SK-N-SH treated with all-trans-retinoic acid at 6 μM for 48 hours (cell line): ENCODE measurements at regions not wholly inside any gene's neighbourhood (a gene's known extent, or its start where the extent isn't known, plus 50 kb on each side); places are given as distances from the start of the nearest gene placed in this dataset.

ENCODE experiments used
- ATAC-seq: fragments of 200-7000 bp; cut with Tn5 transposase; 3 replicates; pipeline ENCODE4 v1.9.1; 2020; ENCODE audit warnings: mild to moderate bottlenecking, moderate library complexity
- ARNTL ChIP-seq: fragments of 450-650 bp; formaldehyde crosslinking; IDR thresholded peaks from 2 replicates; pipeline ENCODE4 v1.5.0; 2020; ENCODE audit warnings: low read depth, mild to moderate bottlenecking, moderate library complexity, borderline replicate concordance
- BACH2 ChIP-seq: fragments of 250-450 bp; sonication (Bioruptor Pico); IDR thresholded peaks from 2 replicates; pipeline ENCODE4 v1.9.0; 2021; ENCODE audit warnings: mild to moderate bottlenecking, borderline replicate concordance
- CREB5 ChIP-seq: fragments of 250-450 bp; sonication (Bioruptor Pico); IDR thresholded peaks from 2 replicates; pipeline ENCODE4 v1.5.1; 2020; ENCODE audit warnings: low read depth, mild to moderate bottlenecking, moderate library complexity
- CSDC2 ChIP-seq: fragments of 250-450 bp; sonication (Bioruptor Pico); IDR thresholded peaks from 2 replicates; pipeline ENCODE4 v1.5.0; 2020; ENCODE audit warnings: mild to moderate bottlenecking, moderate library complexity
- CSRNP3 ChIP-seq: fragments of 250-450 bp; sonication (Bioruptor Pico); IDR thresholded peaks from 2 replicates; pipeline ENCODE4 v1.5.1; 2021; ENCODE audit warnings: mild to moderate bottlenecking, moderate library complexity
- ESRRG ChIP-seq: fragments of 250-450 bp; sonication (Bioruptor Pico); IDR thresholded peaks from 2 replicates; pipeline ENCODE4 v1.6.1; 2021; ENCODE audit warnings: mild to moderate bottlenecking
- GLIS3 ChIP-seq: fragments of 250-450 bp; sonication (Bioruptor Pico); IDR thresholded peaks from 2 replicates; pipeline ENCODE4 v1.5.0; 2020; ENCODE audit warnings: mild to moderate bottlenecking, moderate library complexity
- ISL1 ChIP-seq: fragments of 250-450 bp; sonication (Bioruptor Pico); IDR thresholded peaks from 2 replicates; pipeline ENCODE4 v2.1.2; 2022; ENCODE audit warnings: mild to moderate bottlenecking, moderate library complexity
- OSR1 ChIP-seq: fragments of 250-450 bp; sonication (Bioruptor Pico); IDR thresholded peaks from 2 replicates; pipeline ENCODE4 v1.8.0; 2022; ENCODE audit warnings: moderate library complexity, mild to moderate bottlenecking, inconsistent platforms
- PATZ1 ChIP-seq: fragments of 250-450 bp; sonication (Bioruptor Pico); IDR thresholded peaks from 2 replicates; pipeline ENCODE4 v1.8.0; 2020; ENCODE audit warnings: mild to moderate bottlenecking, moderate library complexity, borderline replicate concordance
- POU6F1 ChIP-seq: fragments of 250-450 bp; sonication (Bioruptor Pico); IDR thresholded peaks from 2 replicates; pipeline ENCODE4 v1.8.0; 2021; ENCODE audit warnings: low read depth, mild to moderate bottlenecking, moderate library complexity, borderline replicate concordance
- PPARA ChIP-seq: fragments of 250-450 bp; sonication (Bioruptor Pico); IDR thresholded peaks from 2 replicates; pipeline ENCODE4 v1.5.0; 2020; ENCODE audit warnings: mild to moderate bottlenecking, borderline replicate concordance
- RARB ChIP-seq: fragments of 250-450 bp; sonication (Bioruptor Pico); IDR thresholded peaks from 2 replicates; pipeline ENCODE4 v1.8.0; 2021; ENCODE audit warnings: mild to moderate bottlenecking, moderate library complexity
- SNAI2 ChIP-seq: fragments of 250-450 bp; sonication (Bioruptor Pico); IDR thresholded peaks from 2 replicates; pipeline ENCODE4 v1.5.0; 2020; ENCODE audit warnings: mild to moderate bottlenecking, moderate library complexity
- TCF4 ChIP-seq: fragments of 250-450 bp; sonication (Bioruptor Pico); IDR thresholded peaks from 2 replicates; pipeline ENCODE4 v1.8.0; 2021; ENCODE audit warnings: mild to moderate bottlenecking, moderate library complexity, borderline replicate concordance
- TOX ChIP-seq: fragments of 250-450 bp; sonication (Bioruptor Pico); IDR thresholded peaks from 2 replicates; pipeline ENCODE4 v1.8.0; 2021; ENCODE audit warnings: mild to moderate bottlenecking, moderate library complexity, borderline replicate concordance
- TSHZ2 ChIP-seq: fragments of 250-450 bp; sonication (Bioruptor Pico); IDR thresholded peaks from 2 replicates; pipeline ENCODE4 v1.5.0; 2020; ENCODE audit warnings: mild to moderate bottlenecking, moderate library complexity
- ZC3H10 ChIP-seq: fragments of 250-450 bp; sonication (Bioruptor Pico); IDR thresholded peaks from 2 replicates; pipeline ENCODE4 v1.5.1; 2021; ENCODE audit warnings: mild to moderate bottlenecking, moderate library complexity
- ZFP3 ChIP-seq: fragments of 250-450 bp; sonication (Bioruptor Pico); IDR thresholded peaks from 2 replicates; pipeline ENCODE4 v1.5.0; 2020; ENCODE audit warnings: mild to moderate bottlenecking, moderate library complexity
- ZNF565 ChIP-seq: fragments of 450-650 bp; formaldehyde crosslinking; conservative IDR thresholded peaks from 2 replicates; pipeline ENCODE4 v1.5.0; 2020; ENCODE audit warnings: low read depth, mild to moderate bottlenecking, moderate library complexity
- ZNF70 ChIP-seq: fragments of 450-650 bp; formaldehyde crosslinking; IDR thresholded peaks from 2 replicates; pipeline ENCODE4 v1.5.0; 2020; ENCODE audit warnings: mild to moderate bottlenecking, moderate library complexity
- ZNF8 ChIP-seq: fragments of 450-650 bp; formaldehyde crosslinking; IDR thresholded peaks from 2 replicates; pipeline ENCODE4 v1.5.0; 2020; ENCODE audit warnings: mild to moderate bottlenecking, moderate library complexity

GRCh38 chr13:85411591-85411990, 387.6 kb downstream of the SLITRK6 start:
- peak; percentile 36; the same call in 2 of the 3 replicates for ATAC-seq
- TF ChIP-seq CSRNP3 (CRISPR knock-in tag) = no peak
- no peak for TF ChIP-seq RARB (CRISPR knock-in tag)
- peak; percentile 60 for TF ChIP-seq ISL1 (CRISPR knock-in tag)

GRCh38 chr13:85408415-85408814, 390.8 kb downstream of the SLITRK6 start:
- ATAC-seq = peak; percentile 65
- TF ChIP-seq SNAI2 (CRISPR knock-in tag) = 0 out of 2 replicates have a peak, but pooled peaks have one; percentile 44
- TF ChIP-seq CSRNP3 (CRISPR knock-in tag) = no peak
- no peak for TF ChIP-seq GLIS3 (CRISPR knock-in tag)
- TF ChIP-seq RARB (CRISPR knock-in tag) = no peak
- TF ChIP-seq TOX = no peak
- no peak for TF ChIP-seq ZNF8 (CRISPR knock-in tag)
- no peak for TF ChIP-seq ZNF565
- no peak for TF ChIP-seq OSR1 (CRISPR knock-in tag)
- TF ChIP-seq TCF4 (CRISPR knock-in tag) = peak; percentile 38; the same call in 1 of the 2 replicates
- TF ChIP-seq, all 23 proteins: peak for 2

GRCh38 chr13:85406269-85406975, 392.8 kb downstream of the SLITRK6 start:
- ATAC-seq = no peak
- TF ChIP-seq CREB5 (CRISPR knock-in tag) (no peak), ZNF8 (CRISPR knock-in tag) (no peak), PPARA (CRISPR knock-in tag) (no peak), ESRRG (CRISPR knock-in tag) (no peak), ZFP3 (CRISPR knock-in tag) (no peak), ARNTL (CRISPR knock-in tag) (no peak), OSR1 (CRISPR knock-in tag) (no peak), ZNF70 (CRISPR knock-in tag) (no peak), SNAI2 (CRISPR knock-in tag) (no peak), GLIS3 (CRISPR knock-in tag) (no peak), PATZ1 (CRISPR knock-in tag) (no peak), BACH2 (no peak), CSRNP3 (CRISPR knock-in tag) (no peak), TOX (no peak), ZNF565 (no peak), RARB (CRISPR knock-in tag) (no peak), CSDC2 (CRISPR knock-in tag) (no peak), ZC3H10 (CRISPR knock-in tag) (no peak)

- ATAC-seq = no peak
- no peak for TF ChIP-seq ZNF8 (CRISPR knock-in tag)
- TF ChIP-seq RARB (CRISPR knock-in tag) = no peak
- TF ChIP-seq ZC3H10 (CRISPR knock-in tag) = no peak
- TF ChIP-seq TCF4 (CRISPR knock-in tag) = no peak
- TF ChIP-seq CSDC2 (CRISPR knock-in tag) = no peak
- no peak for TF ChIP-seq POU6F1 (CRISPR knock-in tag)
- TF ChIP-seq TSHZ2 (CRISPR knock-in tag) = no peak
- no peak for TF ChIP-seq ESRRG (CRISPR knock-in tag)
Observed at GRCh38 chr13:85405316-85405897, 393.8 kb downstream of the SLITRK6 start.
